GM12878 (cell line): ENCODE measurements at regions not wholly inside any gene's neighbourhood (a gene's known extent, or its start where the extent isn't known, plus 50 kb on each side); places are given as distances from the start of the nearest gene placed in this dataset.

Experiments used
- ASH2L ChIP-seq: fragments of 300-600, 200-600 bp; sonication (generic); IDR thresholded peaks from 2 replicates; pipeline ENCODE4 v1.6.1; 2017; ENCODE audit warnings: low read depth, mild to moderate bottlenecking, borderline replicate concordance
- ATF2 ChIP-seq: IDR thresholded peaks from 2 replicates; pipeline ENCODE4 v1.6.1; 2012; ENCODE audit warnings: low read length, inconsistent platforms
- BCL11A ChIP-seq: IDR thresholded peaks from 2 replicates; pipeline ENCODE4 v1.6.1; 2011; ENCODE audit warnings: low read depth, low read length
- CBX3 ChIP-seq: fragments of 200-600 bp; sonication (generic); IDR thresholded peaks from 2 replicates; pipeline ENCODE4 v1.6.1; 2016; ENCODE audit warnings: low read depth, borderline replicate concordance
- ELK1 ChIP-seq: IDR thresholded peaks from 2 replicates; pipeline ENCODE4 v1.6.1; 2012; ENCODE audit warnings: low read depth, low read length, improper control_type of control experiment
- EP300 ChIP-seq, 2 experiments: fragments of 150-350 bp in 1 of 2; IDR thresholded peaks; 2 replicates each; pipeline ENCODE4 v1.6.1; 2011 to 2012; ENCODE audit warnings: low read depth in 2 of 2, low read length in 2 of 2, borderline replicate concordance in 1 of 2, improper control_type of control experiment in 1 of 2, inconsistent platforms in 1 of 2; ENCODE audit not compliant: control insufficient read depth in 1 of 2
- ETV6 ChIP-seq, 2 experiments: fragments of 450-650 bp in 1 of 2; IDR thresholded peaks in 1 of 2; conservative IDR thresholded peaks in 1 of 2; 2 replicates each; pipeline ENCODE4 v1.6.1; 2014; ENCODE audit warnings: antibody characterized with exemption in 1 of 2, borderline replicate concordance in 1 of 2, low read depth in 1 of 2, mild to moderate bottlenecking in 1 of 2, moderate library complexity in 1 of 2
- FOXK2 ChIP-seq: fragments of 450-650 bp; IDR thresholded peaks from 2 replicates; pipeline ENCODE4 v1.6.1; 2017; ENCODE audit warnings: mild to moderate bottlenecking, moderate library complexity
- GABPA ChIP-seq: IDR thresholded peaks from 2 replicates; pipeline ENCODE4 v1.6.1; 2014; ENCODE audit warnings: antibody characterized with exemption, low read depth, mild to moderate bottlenecking, inconsistent platforms
- HDAC6 ChIP-seq: fragments of 200-600 bp; sonication (generic); IDR thresholded peaks from one replicate; pipeline ENCODE4 v1.8.0; 2017; ENCODE audit warnings: antibody characterized with exemption; ENCODE audit not compliant: unreplicated experiment
- IKZF1 ChIP-seq: fragments of 450-650 bp; conservative IDR thresholded peaks from 2 replicates; pipeline ENCODE4 v1.6.1; 2017; ENCODE audit warnings: antibody characterized with exemption, mild to moderate bottlenecking
- IRF4 ChIP-seq: IDR thresholded peaks from 2 replicates; pipeline ENCODE4 v1.6.1; 2011; ENCODE audit warnings: low read depth, low read length
- KLF5 ChIP-seq: fragments of 450-650 bp; IDR thresholded peaks from 2 replicates; pipeline ENCODE4 v1.6.1; 2014; ENCODE audit warnings: mild to moderate bottlenecking; ENCODE audit not compliant: partially characterized antibody
- NFXL1 ChIP-seq: fragments of 450-650 bp; IDR thresholded peaks from 2 replicates; pipeline ENCODE4 v1.6.1; 2017; ENCODE audit warnings: antibody characterized with exemption, mild to moderate bottlenecking, borderline replicate concordance
- PKNOX1 ChIP-seq: fragments of 450-650 bp; IDR thresholded peaks from 2 replicates; pipeline ENCODE4 v1.6.1; 2016; ENCODE audit warnings: mild to moderate bottlenecking
- POLR2A ChIP-seq: IDR thresholded peaks from 2 replicates; pipeline ENCODE4 v1.6.1; 2011; ENCODE audit warnings: low read depth, mild to moderate bottlenecking, low read length
- POLR2AphosphoS2 ChIP-seq: IDR thresholded peaks from 2 replicates; pipeline ENCODE4 v1.6.1; 2011; ENCODE audit warnings: low read depth, mild to moderate bottlenecking, low read length, improper control_type of control experiment, moderate library complexity
- POU2F2 ChIP-seq: IDR thresholded peaks from 3 replicates; pipeline ENCODE4 v1.6.1; 2011; ENCODE audit warnings: low read depth, mild to moderate bottlenecking, low read length, borderline replicate concordance
- RAD51 ChIP-seq: fragments of 450-650 bp; IDR thresholded peaks from 2 replicates; pipeline ENCODE4 v1.6.1; 2016; ENCODE audit warnings: moderate library complexity, mild to moderate bottlenecking, inconsistent platforms
- RELA ChIP-seq: fragments of 450-650 bp; IDR thresholded peaks from 2 replicates; pipeline ENCODE4 v1.8.0; 2014; ENCODE audit warnings: borderline replicate concordance; ENCODE audit not compliant: partially characterized antibody
- SIX5 ChIP-seq: IDR thresholded peaks from 2 replicates; pipeline ENCODE4 v1.6.1; 2011; ENCODE audit warnings: mild to moderate bottlenecking, low read depth, low read length, moderate library complexity; ENCODE audit not compliant: severe bottlenecking
- SMC3 ChIP-seq: IDR thresholded peaks from 2 replicates; pipeline ENCODE4 v1.6.1; 2011; ENCODE audit warnings: low read length, improper control_type of control experiment, borderline replicate concordance
- SP1 ChIP-seq: IDR thresholded peaks from one replicate; pipeline ENCODE4 v1.6.1; 2011; ENCODE audit warnings: low read depth, low read length
- STAT3 ChIP-seq: IDR thresholded peaks from 2 replicates; pipeline ENCODE4 v1.6.1; 2011; ENCODE audit warnings: low read depth, low read length, improper control_type of control experiment
- TAF1 ChIP-seq: IDR thresholded peaks from 2 replicates; pipeline ENCODE4 v1.6.1; 2011; ENCODE audit warnings: mild to moderate bottlenecking, low read depth, low read length, borderline replicate concordance
- ZBED1 ChIP-seq: IDR thresholded peaks from 2 replicates; pipeline ENCODE4 v1.6.1; 2016; ENCODE audit warnings: borderline replicate concordance
- ZNF622 ChIP-seq: fragments of 450-650 bp; IDR thresholded peaks from 2 replicates; pipeline ENCODE4 v1.6.1; 2017; ENCODE audit warnings: mild to moderate bottlenecking, inconsistent platforms
- TF ChIP-seq, protein P1 (sequence below): IDR thresholded peaks from 2 replicates; pipeline ENCODE4 v1.6.1; 2011; ENCODE audit warnings: mild to moderate bottlenecking, low read depth, low read length, moderate library complexity; ENCODE audit not compliant: insufficient replicate concordance

DNA sequence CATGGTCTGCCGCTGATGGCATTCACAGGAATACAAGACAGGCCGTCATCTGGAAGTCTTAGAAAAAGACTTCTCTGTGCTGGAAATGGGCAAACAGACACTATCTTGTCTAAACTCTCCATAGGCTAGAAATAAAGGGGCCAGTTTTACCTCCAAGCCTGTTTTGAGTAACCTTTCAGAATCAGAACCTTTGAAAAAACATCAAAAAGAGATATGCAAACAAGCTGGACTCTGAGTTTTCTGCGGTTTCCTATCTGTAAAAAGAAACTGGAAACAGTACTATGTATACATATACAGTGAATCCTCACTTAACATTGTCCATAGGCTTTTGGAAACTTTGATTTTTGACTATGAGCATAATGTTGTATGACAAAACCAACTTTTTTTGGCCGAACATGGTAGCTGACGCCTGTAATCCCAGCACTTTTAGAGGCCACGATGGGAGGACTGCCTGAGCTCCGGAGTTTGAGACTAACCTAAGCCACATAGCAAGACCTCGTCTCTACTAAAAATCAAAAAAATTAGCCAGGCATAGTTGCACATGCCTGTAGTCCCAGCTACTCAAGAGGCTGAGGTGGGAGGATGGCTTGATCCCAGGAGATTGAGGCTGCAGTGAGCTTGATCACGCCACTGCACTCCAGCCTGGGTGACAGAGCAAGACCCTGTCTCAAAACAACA lies 92.9 kb upstream of the MAX start (continued):
- TF ChIP-seq BCL11A (peak; percentile 56; the same call in 1 of the 2 replicates), POLR2AphosphoS2 (no peak), ASH2L (peak; percentile 80; the same call in 1 of the 2 replicates), ZNF622 (no peak), POLR2A (no peak), ELK1 (no peak), SMC3 (no peak), CBX3 (no peak), ATF2 (peak; percentile 90), EP300 (IDR thresholded peaks at IDR 0.05; ENCODE audit: borderline replicate concordance in 1 of 2, control insufficient read depth in 1 of 2, low read depth in 2 of 2, low read length in 2 of 2) (peak in 1 of 2 experiments; percentile 70; a peak in 2 of 4 replicates), ZBED1 (peak; percentile 83; the same call in 1 of the 2 replicates), FOXK2 (no peak), PKNOX1 (no peak), RAD51 (no peak), RELA (no peak), NFXL1 (no peak), IRF4 (peak; percentile 87), GABPA (peak; percentile 59; the same call in 1 of the 2 replicates), ETV6 (conservative IDR thresholded peaks at IDR 0.05 in 1 of 2, IDR thresholded peaks at IDR 0.05 in 1 of 2; ENCODE audit: borderline replicate concordance in 1 of 2, low read depth in 1 of 2) (peak in 1 of 2 experiments; percentile 77; a peak in 2 of 4 replicates), SIX5 (peak; percentile 24), POU2F2 (peak; percentile 96), KLF5 (no peak), TAF1 (0 out of 2 replicates have a peak, but pooled peaks have one; percentile 14), SP1 (no peak), STAT3 (no peak), IKZF1 (peak; percentile 50), HDAC6 (no peak)
- TF ChIP-seq, protein P1, sequence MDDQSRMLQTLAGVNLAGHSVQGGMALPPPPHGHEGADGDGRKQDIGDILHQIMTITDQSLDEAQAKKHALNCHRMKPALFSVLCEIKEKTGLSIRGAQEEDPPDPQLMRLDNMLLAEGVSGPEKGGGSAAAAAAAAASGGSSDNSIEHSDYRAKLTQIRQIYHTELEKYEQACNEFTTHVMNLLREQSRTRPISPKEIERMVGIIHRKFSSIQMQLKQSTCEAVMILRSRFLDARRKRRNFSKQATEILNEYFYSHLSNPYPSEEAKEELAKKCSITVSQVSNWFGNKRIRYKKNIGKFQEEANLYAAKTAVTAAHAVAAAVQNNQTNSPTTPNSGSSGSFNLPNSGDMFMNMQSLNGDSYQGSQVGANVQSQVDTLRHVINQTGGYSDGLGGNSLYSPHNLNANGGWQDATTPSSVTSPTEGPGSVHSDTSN = no peak
